Common myeloid progenitor, CD34-positive (primary cell): ENCODE measurements at regions not wholly inside any gene's neighbourhood (a gene's known extent, or its start where the extent isn't known, plus 50 kb on each side); places are given as distances from the start of the nearest gene placed in this dataset.

Source experiments
- CTCF ChIA-PET: fragments of 350-600 bp; sonication (Branson Sonifier 250); formaldehyde crosslinking; loops from one replicate; lab custom pipeline; 2021; ENCODE audit warnings: antibody characterized with exemption; lab: Charles Lee
- POLR2A ChIA-PET: fragments of 350-600 bp; sonication (Branson Sonifier 250); formaldehyde crosslinking; loops from one replicate; lab custom pipeline; 2021; ENCODE audit warnings: antibody characterized with exemption; lab: Charles Lee
- DNase-seq, 3 donors: peaks; one replicate each; pipeline versions ENCODE4 v3.0.0 to v3.0.0-alpha.2; 2013
- H3K27ac ChIP-seq, 2 experiments: 1 replicate in 1 of 2; 2 replicates in 1 of 2; pipeline ENCODE4 v1.7.0; 2013; ENCODE audit warnings: inconsistent platforms in 2 of 2, low read length in 2 of 2, mild to moderate bottlenecking in 2 of 2, low read depth in 1 of 2, moderate library complexity in 1 of 2; ENCODE audit not compliant: severe bottlenecking in 2 of 2, insufficient read depth in 1 of 2, poor library complexity in 1 of 2
- H3K27me3 ChIP-seq, 5 experiments: replicated peaks in 2 of 5; 1 replicate in 3 of 5; 2 replicates in 2 of 5; pipeline versions ENCODE4 v1.6.1 to v1.7.0; 2013; ENCODE audit warnings: low read length in 4 of 5, mild to moderate bottlenecking in 2 of 5, moderate library complexity in 2 of 5, inconsistent platforms in 1 of 5; ENCODE audit not compliant: insufficient read depth in 5 of 5, control insufficient read depth in 4 of 5
- H3K36me3 ChIP-seq, 4 experiments: 1 replicate in 2 of 4; 2 replicates in 2 of 4; pipeline versions ENCODE4 v1.6.1 to v1.7.0; 2013; ENCODE audit warnings: low read length in 3 of 4, control low read depth in 1 of 4, mild to moderate bottlenecking in 1 of 4; ENCODE audit not compliant: control insufficient read depth in 4 of 4, insufficient read depth in 4 of 4
- H3K4me1 ChIP-seq, 4 experiments: 1 replicate in 3 of 4; 2 replicates in 1 of 4; pipeline versions ENCODE4 v1.6.1 to v1.7.1; 2013; ENCODE audit warnings: low read length in 3 of 4, mild to moderate bottlenecking in 3 of 4, control low read depth in 1 of 4, inconsistent platforms in 1 of 4, moderate library complexity in 1 of 4; ENCODE audit not compliant: control insufficient read depth in 4 of 4, insufficient read depth in 4 of 4; ENCODE audit errors: control extremely low read depth in 1 of 4
- H3K4me3 ChIP-seq, 7 experiments: 1 replicate in 4 of 7; 2 replicates in 3 of 7; pipeline versions ENCODE4 v1.5.1 to v1.7.0; 2013; ENCODE audit warnings: mild to moderate bottlenecking in 7 of 7, low read length in 6 of 7, moderate library complexity in 6 of 7, inconsistent platforms in 2 of 7, low read depth in 2 of 7, control low read depth in 1 of 7; ENCODE audit not compliant: insufficient read depth in 4 of 7, control insufficient read depth in 1 of 7; ENCODE audit errors: extremely low read depth in 1 of 7
- H3K9me3 ChIP-seq, 5 experiments: 1 replicate in 4 of 5; 2 replicates in 1 of 5; pipeline versions ENCODE4 v1.6.1 to v1.7.1; 2013; ENCODE audit warnings: low read length in 4 of 5, mild to moderate bottlenecking in 2 of 5, inconsistent platforms in 1 of 5, low read depth in 1 of 5, moderate library complexity in 1 of 5; ENCODE audit not compliant: control insufficient read depth in 4 of 5, insufficient read depth in 2 of 5; ENCODE audit errors: control extremely low read depth in 1 of 5
- WGBS: methylation state at CpG from one replicate; pipeline ENCODE4 v1.1.5; 2013; ENCODE audit not compliant: insufficient coverage; 5-methylcytosine and 5-hydroxymethylcytosine counted together

GRCh38 chr16:35181422-35182030, 1722.1 kb downstream of the TP53TG3F start:
- ChIA-PET CTCF (no interaction called here), POLR2A (no interaction called here)
- WGBS, result 70% methylated on average over 4 of the region's 6 CpGs

GRCh38 chr16:35182043-35182677, 1722.7 kb downstream of the TP53TG3F start:
- DNase-seq, result no peak
- Histone ChIP-seq H3K27me3 (no peaks in the 10 kb centered on the region), H3K36me3 (no peaks in the 10 kb centered on the region), H3K4me1 (no peaks in the 10 kb centered on the region), H3K27ac (no peak overlapping the region), H3K9me3 (peaks cover 0 to 24% (median 2%) of the 10 kb centered on the region in 5 experiments), H3K4me3 (no peak overlapping the region)
- CTCF ChIA-PET, result no interaction called here
- POLR2A ChIA-PET, result no interaction called here

More at GRCh38 chr16:35181422-35182030, 1722.1 kb downstream of the TP53TG3F start:
- Histone ChIP-seq H3K27ac (no peak overlapping the region), H3K36me3 (no peaks in the 10 kb centered on the region), H3K9me3 (peaks cover 0 to 22% (median 2%) of the 10 kb centered on the region in 5 experiments), H3K27me3 (no peaks in the 10 kb centered on the region), H3K4me1 (no peaks in the 10 kb centered on the region), H3K4me3 (no peak overlapping the region)
- no peak for DNase-seq

GRCh38 chr16:35182943-35183550, 1723.6 kb downstream of the TP53TG3F start:
- Histone ChIP-seq H3K27me3 (no peaks in the 10 kb centered on the region), H3K4me3 (no peak overlapping the region), H3K27ac (no peak overlapping the region), H3K4me1 (no peaks in the 10 kb centered on the region), H3K9me3 (peaks cover 0 to 24% (median 3%) of the 10 kb centered on the region in 5 experiments), H3K36me3 (no peaks in the 10 kb centered on the region)
- ChIA-PET POLR2A (no interaction called here), CTCF (no interaction called here)
- DNase-seq, result no peak
- WGBS, result 73% methylated on average over 2 of the region's 6 CpGs

GRCh38 chr16:35184356-35184870, 1725.0 kb downstream of the TP53TG3F start:
- Histone ChIP-seq H3K36me3 (no peaks in the 10 kb centered on the region), H3K4me1 (no peaks in the 10 kb centered on the region), H3K27me3 (no peaks in the 10 kb centered on the region), H3K4me3 (no peak overlapping the region), H3K27ac (no peak overlapping the region), H3K9me3 (peaks cover 0 to 26% (median 4%) of the 10 kb centered on the region in 5 experiments)
- CTCF ChIA-PET, result no interaction called here
- DNase-seq, result no peak
- whole genome bisulfite sequencing, result 86% methylated on average over 1 of the region's 1 CpG
- POLR2A ChIA-PET, result no interaction called here

GRCh38 chr16:35185366-35186044, 1726.1 kb downstream of the TP53TG3F start:
- no peaks in the 10 kb centered on the region for H3K27me3 ChIP-seq
- no peak overlapping the region for H3K27ac ChIP-seq
- no peaks in the 10 kb centered on the region for H3K4me1 ChIP-seq
- no peaks in the 10 kb centered on the region for H3K36me3 ChIP-seq
- CTCF ChIA-PET, result no interaction called here
- H3K4me3 ChIP-seq, result no peak overlapping the region
- H3K9me3 ChIP-seq, result peaks cover 0 to 26% (median 4%) of the 10 kb centered on the region in 5 experiments
- POLR2A ChIA-PET, result no interaction called here
- 48% methylated on average over 2 of the region's 3 CpGs for WGBS
- no peak for DNase-seq

- ChIA-PET POLR2A (no interaction called here), CTCF (no interaction called here)
- H3K27ac ChIP-seq, result no peak overlapping the region
- no peaks in the 10 kb centered on the region for H3K4me1 ChIP-seq
- peaks cover 0 to 26% (median 4%) of the 10 kb centered on the region in 5 experiments for H3K9me3 ChIP-seq
- no peak for DNase-seq
- no peaks in the 10 kb centered on the region for H3K36me3 ChIP-seq
- H3K27me3 ChIP-seq, result no peaks in the 10 kb centered on the region
- no peak overlapping the region for H3K4me3 ChIP-seq
Observed at GRCh38 chr16:35186045-35186759, 1726.8 kb downstream of the TP53TG3F start.
